Urinary bladder (tissue), 3 donors: ENCODE measurements at regions not wholly inside any gene's neighbourhood (a gene's known extent, or its start where the extent isn't known, plus 50 kb on each side); places are given as distances from the start of the nearest gene placed in this dataset.
"Not testable (repeated sequence)": the region's sequence is repeated elsewhere in the genome, so short reads cannot be mapped to it uniquely, and the experiment has no call there.

ENCODE experiments used
- DNase-seq: peaks from one replicate; pipeline ENCODE4 v3.0.0-alpha.2; 2015; ENCODE audit errors: extremely low spot score
- H3K27ac ChIP-seq: one replicate; pipeline ENCODE4 v1.5.1; 2013; ENCODE audit warnings: low read depth, mild to moderate bottlenecking, moderate library complexity
- H3K36me3 ChIP-seq: one replicate; pipeline ENCODE4 v1.6.1; 2013; ENCODE audit warnings: mild to moderate bottlenecking, moderate library complexity; ENCODE audit not compliant: insufficient read depth
- H3K4me1 ChIP-seq: one replicate; pipeline ENCODE4 v1.6.1; 2013; ENCODE audit warnings: mild to moderate bottlenecking, moderate library complexity; ENCODE audit not compliant: insufficient read depth
- H3K4me3 ChIP-seq: one replicate; pipeline ENCODE4 v1.5.1; 2013; ENCODE audit warnings: low read depth, low read length
- WGBS: extraction: QIAGEN DNeasy Blood & Tissue Kit; methylation state at CpG from one replicate; pipeline ENCODE4 v1.1.7; 2013; 5-methylcytosine and 5-hydroxymethylcytosine counted together
- donor health status: healthy with polysubstance abuse.
- donor health status: healthy.

GRCh38 chr4:19623866-19624265 lies 627.8 kb upstream of the SLIT2 start:
- H3K4me1 ChIP-seq, result no peaks in the 10 kb centered on the region
- 94% methylated on average over 1 of the region's 1 CpG for WGBS
- no peak overlapping the region for H3K4me3 ChIP-seq
- H3K27ac ChIP-seq, result no peak overlapping the region
- DNase-seq, result no peak
- H3K36me3 ChIP-seq, result no peaks in the 10 kb centered on the region

GRCh38 chr4:19615086-19615689 lies 636.5 kb upstream of the SLIT2 start:
- Histone ChIP-seq H3K27ac (no peak overlapping the region), H3K36me3 (no peaks in the 10 kb centered on the region), H3K4me3 (no peak overlapping the region), H3K4me1 (no peaks in the 10 kb centered on the region)
- no peak for DNase-seq
- WGBS, result 94% methylated on average over 5 of the region's 5 CpGs

GRCh38 chr4:19614171-19614570 lies 637.5 kb upstream of the SLIT2 start:
- no peak overlapping the region for H3K4me3 ChIP-seq
- 90% methylated on average over 1 of the region's 1 CpG for WGBS
- DNase-seq, result no peak
- no peaks in the 10 kb centered on the region for H3K36me3 ChIP-seq
- H3K27ac ChIP-seq, result no peak overlapping the region
- H3K4me1 ChIP-seq, result no peaks in the 10 kb centered on the region

- Histone ChIP-seq H3K4me1 (no peaks in the 10 kb centered on the region), H3K36me3 (no peaks in the 10 kb centered on the region), H3K27ac (no peak overlapping the region), H3K4me3 (no peak overlapping the region)
- no peak for DNase-seq
- 73% methylated on average over 2 of the region's 2 CpGs for WGBS
Observed at GRCh38 chr4:19596342-19596741, 655.4 kb upstream of the SLIT2 start.

GRCh38 chr4:19592391-19592790 lies 659.3 kb upstream of the SLIT2 start:
- Histone ChIP-seq H3K36me3 (no peaks in the 10 kb centered on the region), H3K4me1 (no peaks in the 10 kb centered on the region), H3K27ac (no peak overlapping the region), H3K4me3 (no peak overlapping the region)
- DNase-seq, result no peak
- 92% methylated on average over 3 of the region's 3 CpGs for WGBS

- Histone ChIP-seq H3K4me1 (no peaks in the 10 kb centered on the region), H3K27ac (no peak overlapping the region), H3K36me3 (no peaks in the 10 kb centered on the region), H3K4me3 (no peak overlapping the region)
- WGBS, result 94% methylated on average over 4 of the region's 4 CpGs
- DNase-seq, result no peak
Observed at GRCh38 chr4:19583827-19584569, 667.7 kb upstream of the SLIT2 start.

GRCh38 chr4:19580095-19580494 lies 671.6 kb upstream of the SLIT2 start:
- Histone ChIP-seq H3K4me3 (no peak overlapping the region), H3K4me1 (no peaks in the 10 kb centered on the region), H3K27ac (no peak overlapping the region), H3K36me3 (no peaks in the 10 kb centered on the region)
- 22% methylated on average over 4 of the region's 4 CpGs for WGBS
- no peak for DNase-seq

GRCh38 chr4:19579608-19580007 lies 672.1 kb upstream of the SLIT2 start:
- Histone ChIP-seq H3K4me1 (no peaks in the 10 kb centered on the region), H3K27ac (no peak overlapping the region)
- 19% methylated on average over 3 of the region's 3 CpGs for WGBS

GRCh38 chr4:19577097-19577496 lies 674.6 kb upstream of the SLIT2 start:
- H3K4me1 ChIP-seq, result no peaks in the 10 kb centered on the region
- 61% methylated on average over 1 of the region's 1 CpG for WGBS
- H3K36me3 ChIP-seq, result no peaks in the 10 kb centered on the region
- peak; percentile 48 for DNase-seq
- no peak overlapping the region for H3K27ac ChIP-seq
- H3K4me3 ChIP-seq, result no peak overlapping the region

More at GRCh38 chr4:19579608-19580007, 672.1 kb upstream of the SLIT2 start:
- Histone ChIP-seq H3K4me3 (no peak overlapping the region), H3K36me3 (no peaks in the 10 kb centered on the region)
- no peak for DNase-seq

- no peaks in the 10 kb centered on the region for H3K36me3 ChIP-seq
- DNase-seq, result no peak
Observed at GRCh38 chr4:19575924-19576323, 675.8 kb upstream of the SLIT2 start.

GRCh38 chr4:19566041-19566440 lies 685.7 kb upstream of the SLIT2 start:
- H3K4me1 ChIP-seq, result no peaks in the 10 kb centered on the region
- H3K36me3 ChIP-seq, result no peaks in the 10 kb centered on the region
- H3K4me3 ChIP-seq, result no peak overlapping the region
- H3K27ac ChIP-seq, result no peak overlapping the region
- DNase-seq, result no peak

More at GRCh38 chr4:19575924-19576323, 675.8 kb upstream of the SLIT2 start:
- Histone ChIP-seq H3K27ac (no peak overlapping the region), H3K4me1 (no peaks in the 10 kb centered on the region), H3K4me3 (no peak overlapping the region)
- WGBS, result 89% methylated on average over 5 of the region's 5 CpGs

- Histone ChIP-seq H3K4me1 (no peaks in the 10 kb centered on the region), H3K36me3 (no peaks in the 10 kb centered on the region), H3K27ac (no peak overlapping the region), H3K4me3 (no peak overlapping the region)
- 94% methylated on average over 3 of the region's 3 CpGs for WGBS
- no peak for DNase-seq
Observed at GRCh38 chr4:19562456-19562855, 689.2 kb upstream of the SLIT2 start.

GRCh38 chr4:19557161-19557560 lies 694.5 kb upstream of the SLIT2 start:
- Histone ChIP-seq H3K4me1 (no peaks in the 10 kb centered on the region), H3K36me3 (no peaks in the 10 kb centered on the region), H3K27ac (no peak overlapping the region), H3K4me3 (no peak overlapping the region)
- WGBS, result 77% methylated on average over 2 of the region's 2 CpGs
- DNase-seq, result no peak

GRCh38 chr4:19556276-19556675 lies 695.4 kb upstream of the SLIT2 start:
- not testable (repeated sequence) for H3K36me3 ChIP-seq, H3K27ac ChIP-seq, H3K4me3 ChIP-seq, H3K4me1 ChIP-seq, DNase-seq
- 92% methylated on average over 10 of the region's 10 CpGs for WGBS
